A549 (cell line): ENCODE measurements at regions not wholly inside any gene's neighbourhood (a gene's known extent, or its start where the extent isn't known, plus 50 kb on each side); places are given as distances from the start of the nearest gene placed in this dataset.

Experiments
- ATAC-seq, 2 experiments: fragments of 200-7000 bp in 1 of 2; fragments of >200 bp in 1 of 2; cut with Nextera tagmentation in 1 of 2; cut with Tn5 transposase in 1 of 2; 3 replicates each; pipeline versions ENCODE4 v1.8.0 to v1.9.1; 2018 to 2020; ENCODE audit warnings: mild to moderate bottlenecking in 1 of 2, moderate library complexity in 1 of 2
- CTCF ChIA-PET: fragments of 300-600 bp; sonication (Branson Sonifier 250); formaldehyde crosslinking; extraction: SDS; loops from one replicate; lab custom pipeline; 2021; ENCODE audit warnings: antibody characterized with exemption, inconsistent platforms; lab: Yijun Ruan, JAX
- POLR2A ChIA-PET: fragments of 350-600 bp; formaldehyde crosslinking; extraction: SDS; loops from one replicate; lab custom pipeline; 2021; ENCODE audit warnings: antibody characterized with exemption, inconsistent platforms; lab: Yijun Ruan, JAX
- DNase-seq, 2 experiments: peaks; one replicate each; pipeline versions ENCODE4 v3.0.0 to v3.0.0-alpha.2; 2011 to 2016; ENCODE audit warnings: low read depth in 1 of 2, low spot score in 1 of 2
- FAIRE-seq: peaks from 2 replicates; lab custom pipeline; 2011; peaks lifted over from hg19 to GRCh38; lab: Jason Lieb, UNC
- H3K27ac ChIP-seq, 2 experiments: fragments of >200 bp; sonication (Bioruptor Twin); formaldehyde crosslinking; 3 replicates each; pipeline ENCODE4 v1.5.1; 2016 to 2017
- H3K4me1 ChIP-seq: fragments of >200 bp; sonication (Bioruptor Twin); formaldehyde crosslinking; 3 replicates; pipeline ENCODE4 v1.6.1; 2016
- H3K4me2 ChIP-seq: fragments of >200 bp; sonication (Bioruptor Twin); formaldehyde crosslinking; 3 replicates; pipeline ENCODE4 v1.6.1; 2016
- H3K4me3 ChIP-seq: fragments of >200 bp; sonication (Bioruptor Twin); formaldehyde crosslinking; 3 replicates; pipeline ENCODE4 v1.5.1; 2016
- H3K9me3 ChIP-seq: fragments of >200 bp; sonication (Bioruptor Twin); formaldehyde crosslinking; 3 replicates; pipeline ENCODE4 v1.6.1; 2016
- BCL3 ChIP-seq: fragments of >200 bp; sonication (Bioruptor Twin); formaldehyde crosslinking; IDR thresholded peaks from 3 replicates; pipeline ENCODE4 v1.6.1; 2016
- CBX8 ChIP-seq: fragments of 200-600 bp; sonication (generic); IDR thresholded peaks from 2 replicates; pipeline ENCODE4 v1.6.1; 2016
- CHD2 ChIP-seq: fragments of 150-350 bp; IDR thresholded peaks from 2 replicates; pipeline ENCODE4 v1.6.1; 2014; ENCODE audit warnings: low read length; ENCODE audit not compliant: partially characterized antibody
- CHD4 ChIP-seq: fragments of 200-600 bp; sonication (generic); IDR thresholded peaks from 2 replicates; pipeline ENCODE4 v1.6.1; 2016; ENCODE audit warnings: antibody characterized with exemption, mild to moderate bottlenecking, borderline replicate concordance
- CTCF ChIP-seq: fragments of >200 bp; sonication (Bioruptor Twin); formaldehyde crosslinking; IDR thresholded peaks from 3 replicates; pipeline ENCODE4 v1.5.1; 2016
- E2F6 ChIP-seq: IDR thresholded peaks from 2 replicates; pipeline ENCODE4 v1.6.1; 2012; ENCODE audit warnings: low read depth, borderline replicate concordance
- EHF ChIP-seq: fragments of 250-450 bp; sonication (Bioruptor Pico); IDR thresholded peaks from 2 replicates; pipeline ENCODE4 v1.5.0; 2020; ENCODE audit warnings: mild to moderate bottlenecking
- ELK1 ChIP-seq: fragments of 150-350 bp; IDR thresholded peaks from 2 replicates; pipeline ENCODE4 v1.6.1; 2014; ENCODE audit warnings: low read depth, mild to moderate bottlenecking, low read length
- ESRRA ChIP-seq: fragments of 150-350 bp; IDR thresholded peaks from 2 replicates; pipeline ENCODE4 v1.6.1; 2014; ENCODE audit warnings: mild to moderate bottlenecking, low read length, borderline replicate concordance
- FOSB ChIP-seq: fragments of 250-450 bp; sonication (Bioruptor Pico); IDR thresholded peaks from 2 replicates; pipeline ENCODE4 v1.5.0; 2020; ENCODE audit warnings: mild to moderate bottlenecking, moderate library complexity
- FOXS1 ChIP-seq: fragments of 250-450 bp; sonication (Bioruptor Pico); IDR thresholded peaks from 2 replicates; pipeline ENCODE4 v1.5.0; 2020; ENCODE audit warnings: mild to moderate bottlenecking, moderate library complexity
- GATA3 ChIP-seq: IDR thresholded peaks from 2 replicates; pipeline ENCODE4 v1.6.1; 2012; ENCODE audit warnings: borderline replicate concordance
- HEYL ChIP-seq: fragments of 250-450 bp; sonication (Bioruptor Pico); IDR thresholded peaks from 2 replicates; pipeline ENCODE4 v1.8.0; 2021; ENCODE audit warnings: mild to moderate bottlenecking, moderate library complexity
- HOXA7 ChIP-seq: fragments of 250-450 bp; sonication (Bioruptor Pico); IDR thresholded peaks from 2 replicates; pipeline ENCODE4 v1.5.0; 2020; ENCODE audit warnings: mild to moderate bottlenecking, moderate library complexity
- HOXB5 ChIP-seq: fragments of 250-450 bp; sonication (Bioruptor Pico); IDR thresholded peaks from 2 replicates; pipeline ENCODE4 v1.5.0; 2020; ENCODE audit warnings: mild to moderate bottlenecking, moderate library complexity
- JUN ChIP-seq, 2 experiments: fragments of >200 bp; sonication (Bioruptor Twin); formaldehyde crosslinking; IDR thresholded peaks; 2 replicates in 1 of 2; 3 replicates in 1 of 2; pipeline ENCODE4 v1.6.1; 2016 to 2017
- KDM5A ChIP-seq: fragments of 200-600 bp; sonication (generic); IDR thresholded peaks from 2 replicates; pipeline ENCODE4 v1.6.1; 2016; ENCODE audit warnings: antibody characterized with exemption, mild to moderate bottlenecking
- MYC ChIP-seq: IDR thresholded peaks from 2 replicates; pipeline ENCODE4 v1.6.1; 2012; ENCODE audit warnings: mild to moderate bottlenecking, inconsistent platforms, low read length, improper control_type of control experiment, borderline replicate concordance
- PBX3 ChIP-seq: IDR thresholded peaks from 2 replicates; pipeline ENCODE4 v1.6.1; 2012
- RARB ChIP-seq: fragments of 250-450 bp; sonication (Bioruptor Pico); IDR thresholded peaks from 2 replicates; pipeline ENCODE4 v1.8.0; 2021; ENCODE audit warnings: mild to moderate bottlenecking, moderate library complexity
- RCOR1 ChIP-seq: fragments of 150-350 bp; IDR thresholded peaks from 2 replicates; pipeline ENCODE4 v1.6.1; 2014; ENCODE audit warnings: antibody characterized with exemption, low read length, low read depth
- RFX5 ChIP-seq: fragments of 450-650 bp; IDR thresholded peaks from 2 replicates; pipeline ENCODE4 v1.7.1; 2014; ENCODE audit warnings: antibody characterized with exemption, mild to moderate bottlenecking, moderate library complexity
- TFCP2L1 ChIP-seq: fragments of 250-450 bp; sonication (Bioruptor Pico); IDR thresholded peaks from 2 replicates; pipeline ENCODE4 v1.5.0; 2021; ENCODE audit warnings: mild to moderate bottlenecking
- TP53 ChIP-seq: fragments of 250-450 bp; sonication (Bioruptor Pico); IDR thresholded peaks from 2 replicates; pipeline ENCODE4 v1.5.0; 2021; ENCODE audit warnings: mild to moderate bottlenecking, moderate library complexity
- ZC3H11A ChIP-seq: fragments of 450-650 bp; IDR thresholded peaks from 2 replicates; pipeline ENCODE4 v1.6.1; 2014; ENCODE audit warnings: antibody characterized with exemption, mild to moderate bottlenecking
- ZNF302 ChIP-seq: fragments of 250-450 bp; sonication (Bioruptor Pico); IDR thresholded peaks from 2 replicates; pipeline ENCODE4 v1.9.0; 2021; ENCODE audit warnings: inconsistent platforms, mild to moderate bottlenecking, moderate library complexity
- WGBS: methylation state at CpG from one replicate; pipeline ENCODE4 v1.1.6; 2017; ENCODE audit errors: missing lambda C conversion rate; 5-methylcytosine and 5-hydroxymethylcytosine counted together

GRCh38 chr16:51886456-51886855 lies 660.5 kb downstream of the TOX3 start:
- Histone ChIP-seq H3K4me3 (no peak overlapping the region), H3K4me1 (no peaks in the 10 kb centered on the region; the same call in 2 of the 3 replicates), H3K27ac (no peak overlapping the region), H3K4me2 (no peak overlapping the region), H3K9me3 (no peaks in the 10 kb centered on the region)
- FAIRE-seq, result no peak
- no peak for ATAC-seq
- POLR2A ChIA-PET, result no interaction called here
- CTCF ChIA-PET, result no interaction called here
- 52% methylated on average over 2 of the region's 2 CpGs for WGBS
- no peak for TF ChIP-seq KDM5A
- TF ChIP-seq GATA3, result no peak
- no peak for TF ChIP-seq CHD4
- TF ChIP-seq ZNF302 (CRISPR knock-in tag), result no peak
- no peak for TF ChIP-seq RFX5
- TF ChIP-seq PBX3, result no peak
- no peak for TF ChIP-seq BCL3
- no peak for TF ChIP-seq RARB
- no peak for TF ChIP-seq TP53 (CRISPR knock-in tag)
- no peak for TF ChIP-seq CTCF
- TF ChIP-seq FOXS1 (CRISPR knock-in tag), result no peak
- no peak for TF ChIP-seq HOXB5 (CRISPR knock-in tag)
- no peak for TF ChIP-seq FOSB (CRISPR knock-in tag)
- no peak for TF ChIP-seq E2F6
- TF ChIP-seq CHD2, result no peak
- TF ChIP-seq EHF (CRISPR knock-in tag), result no peak
- no peak for TF ChIP-seq HOXA7
- TF ChIP-seq JUN (IDR thresholded peaks at IDR 0.05), result no peak
- TF ChIP-seq ESRRA, result no peak
- DNase-seq, result no peak

- FAIRE-seq (no peak), ATAC-seq (no peak), DNase-seq (no peak)
- H3K4me1 ChIP-seq, result peaks cover 10% of the 10 kb centered on the region; the same call in 2 of the 3 replicates
- no peaks in the 10 kb centered on the region for H3K9me3 ChIP-seq
- CTCF ChIA-PET, result interaction anchor here (1.6 kb wide), 1 partner anchor 19 kb away, joined by 4 read pairs; no protein-coding TSS in a partner anchor
- TF ChIP-seq ZC3H11A, result no peak
- no peak for TF ChIP-seq RCOR1
- no peak for TF ChIP-seq MYC
- no peak for TF ChIP-seq TFCP2L1 (CRISPR knock-in tag)
- no peak for TF ChIP-seq CBX8
- TF ChIP-seq HEYL (CRISPR knock-in tag), result no peak
- TF ChIP-seq ELK1, result no peak
- TF ChIP-seq KDM5A, result no peak
- TF ChIP-seq FOSB (CRISPR knock-in tag), result no peak
- POLR2A ChIA-PET, result no interaction called here
- H3K4me3 ChIP-seq, result no peak overlapping the region
- 39% methylated on average over 2 of the region's 2 CpGs for WGBS
- H3K4me2 ChIP-seq, result no peak overlapping the region
- H3K27ac ChIP-seq, result no peak overlapping the region
Measured at GRCh38 chr16:51884773-51885172, 662.2 kb downstream of the TOX3 start.
